ENCODE measurements at regions not wholly inside any gene's neighbourhood (a gene's known extent, or its start where the extent isn't known, plus 50 kb on each side); places are given as distances from the start of the nearest gene placed in this dataset.

DNA sequence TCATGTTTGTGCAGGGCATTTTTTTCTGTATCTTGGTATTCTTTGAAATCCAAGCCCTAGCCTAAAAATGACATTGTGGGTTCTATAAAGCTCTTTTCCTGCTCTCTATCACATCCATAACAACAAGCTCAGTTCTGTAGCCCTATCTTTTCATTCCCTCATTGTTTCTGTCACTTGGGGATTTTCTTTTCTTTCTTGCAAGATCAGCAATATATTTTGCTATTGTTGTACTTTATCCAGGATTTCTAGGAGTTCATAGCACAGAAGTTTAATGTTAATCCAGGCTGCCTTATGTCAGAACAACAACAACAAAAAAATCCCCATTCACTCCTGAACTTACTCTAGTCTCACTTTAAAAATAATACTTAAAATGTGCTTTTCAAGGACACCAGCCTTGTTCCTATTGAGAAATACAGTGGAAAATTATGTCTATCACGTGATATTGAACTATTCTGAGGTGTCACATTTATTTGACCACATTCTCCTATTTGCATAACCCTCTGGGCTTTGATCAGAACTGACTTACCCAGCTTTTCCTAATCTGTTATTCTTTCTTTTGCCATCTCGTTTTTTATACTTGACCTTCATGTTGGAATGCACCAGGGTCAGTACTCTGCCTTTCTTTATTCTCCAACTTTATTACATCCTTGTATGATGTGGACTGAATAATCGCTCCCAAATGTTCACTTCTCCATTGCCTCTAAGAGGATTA lies 112.8 kb downstream of the MAGEB5 start:
- H3K9me3 ChIP-seq = no peaks in the 10 kb centered on the region
- no peaks in the 10 kb centered on the region for H3K4me1 ChIP-seq
- H3K27ac ChIP-seq = no peak overlapping the region
- no peaks in the 10 kb centered on the region for H3K27me3 ChIP-seq
- DNase-seq = no peak
- intact Hi-C loops (cut with DNase I; ENCODE audit: low total_unique reads) = no loop called here
- 32% methylated on average over 3 of the region's 3 CpGs for WGBS, 2 donors
- no peaks in the 10 kb centered on the region for H3K36me3 ChIP-seq (ENCODE audit: low read depth, missing control alignments)
- H3K4me3 ChIP-seq = no peak overlapping the region
- no peak for TF ChIP-seq POLR2A (IDR thresholded peaks at IDR 0.05)

- H3K9me3 ChIP-seq = no peaks in the 10 kb centered on the region
- H3K4me1 ChIP-seq = no peaks in the 10 kb centered on the region
- H3K36me3 ChIP-seq (ENCODE audit: low read depth, missing control alignments) = no peaks in the 10 kb centered on the region
- H3K27ac ChIP-seq = no peak overlapping the region
- intact Hi-C loops (cut with DNase I; ENCODE audit: low total_unique reads) = no loop called here
- no peaks in the 10 kb centered on the region for H3K27me3 ChIP-seq
- TF ChIP-seq, protein P1, sequence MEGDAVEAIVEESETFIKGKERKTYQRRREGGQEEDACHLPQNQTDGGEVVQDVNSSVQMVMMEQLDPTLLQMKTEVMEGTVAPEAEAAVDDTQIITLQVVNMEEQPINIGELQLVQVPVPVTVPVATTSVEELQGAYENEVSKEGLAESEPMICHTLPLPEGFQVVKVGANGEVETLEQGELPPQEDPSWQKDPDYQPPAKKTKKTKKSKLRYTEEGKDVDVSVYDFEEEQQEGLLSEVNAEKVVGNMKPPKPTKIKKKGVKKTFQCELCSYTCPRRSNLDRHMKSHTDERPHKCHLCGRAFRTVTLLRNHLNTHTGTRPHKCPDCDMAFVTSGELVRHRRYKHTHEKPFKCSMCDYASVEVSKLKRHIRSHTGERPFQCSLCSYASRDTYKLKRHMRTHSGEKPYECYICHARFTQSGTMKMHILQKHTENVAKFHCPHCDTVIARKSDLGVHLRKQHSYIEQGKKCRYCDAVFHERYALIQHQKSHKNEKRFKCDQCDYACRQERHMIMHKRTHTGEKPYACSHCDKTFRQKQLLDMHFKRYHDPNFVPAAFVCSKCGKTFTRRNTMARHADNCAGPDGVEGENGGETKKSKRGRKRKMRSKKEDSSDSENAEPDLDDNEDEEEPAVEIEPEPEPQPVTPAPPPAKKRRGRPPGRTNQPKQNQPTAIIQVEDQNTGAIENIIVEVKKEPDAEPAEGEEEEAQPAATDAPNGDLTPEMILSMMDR (IDR thresholded peaks at IDR 0.05) = no peak
- no peak for TF ChIP-seq POLR2A (IDR thresholded peaks at IDR 0.05)
- DNase-seq = no peak
- no peak overlapping the region for H3K4me3 ChIP-seq
Measured at GRCh38 chrX:26309262-26309661, 93.3 kb downstream of the MAGEB5 start.

- 47 to 57% methylated on average over 1 of the region's 1 CpG for WGBS, 2 donors
- no peak overlapping the region for H3K27ac ChIP-seq
- intact Hi-C loops (cut with DNase I; ENCODE audit: low total_unique reads) = no loop called here
Measured at GRCh38 chrX:26295425-26295824, 79.5 kb downstream of the MAGEB5 start.

GRCh38 chrX:26286836-26287235 lies 70.9 kb downstream of the MAGEB5 start:
- no peak for DNase-seq
- intact Hi-C loops (cut with DNase I; ENCODE audit: low total_unique reads) = no loop called here
- no peaks in the 10 kb centered on the region for H3K9me3 ChIP-seq
- WGBS, 2 donors = 84 to 96% methylated on average over 6 to 9 of the region's 9 CpGs
- no peaks in the 10 kb centered on the region for H3K36me3 ChIP-seq (ENCODE audit: low read depth, missing control alignments)
- H3K4me1 ChIP-seq = no peaks in the 10 kb centered on the region
- H3K27ac ChIP-seq = no peak overlapping the region
- no peaks in the 10 kb centered on the region for H3K27me3 ChIP-seq
- TF ChIP-seq POLR2A (IDR thresholded peaks at IDR 0.05) = no peak
- TF ChIP-seq, protein P1 (IDR thresholded peaks at IDR 0.05) = no peak
- no peak overlapping the region for H3K4me3 ChIP-seq

More at GRCh38 chrX:26295425-26295824, 79.5 kb downstream of the MAGEB5 start:
- H3K9me3 ChIP-seq = no peaks in the 10 kb centered on the region
- H3K4me3 ChIP-seq = no peak overlapping the region
- no peaks in the 10 kb centered on the region for H3K36me3 ChIP-seq (ENCODE audit: low read depth, missing control alignments)
- no peak for DNase-seq
- H3K27me3 ChIP-seq = no peaks in the 10 kb centered on the region
- TF ChIP-seq POLR2A (IDR thresholded peaks at IDR 0.05) = no peak
- TF ChIP-seq, protein P1 (IDR thresholded peaks at IDR 0.05) = no peak
- no peaks in the 10 kb centered on the region for H3K4me1 ChIP-seq

Small RNAs in the stretch of these regions (small RNA-seq; reads per million reads assigned to genes)
- gene AC005345.1 (0 reads per million in 2 donors), gene RF00019 (0 reads per million in 2 donors), gene RNU1-142P (0 reads per million in 2 donors)
